HuH-7.5 (cell line): ENCODE measurements at regions not wholly inside any gene's neighbourhood (a gene's known extent, or its start where the extent isn't known, plus 50 kb on each side); places are given as distances from the start of the nearest gene placed in this dataset.

ENCODE experiments used
- DNase-seq: peaks from one replicate; pipeline ENCODE4 v3.0.0; 2011; ENCODE audit warnings: low spot score

GRCh38 chr13:50319635-50320255 lies 304.5 kb downstream of the KCNRG start:
- DNase-seq, result no peak

- no peak for DNase-seq
Measured at GRCh38 chr13:50320271-50320862, 305.1 kb downstream of the KCNRG start.

GRCh38 chr13:50322006-50322405 lies 306.8 kb downstream of the KCNRG start:
- no peak for DNase-seq

DNA sequence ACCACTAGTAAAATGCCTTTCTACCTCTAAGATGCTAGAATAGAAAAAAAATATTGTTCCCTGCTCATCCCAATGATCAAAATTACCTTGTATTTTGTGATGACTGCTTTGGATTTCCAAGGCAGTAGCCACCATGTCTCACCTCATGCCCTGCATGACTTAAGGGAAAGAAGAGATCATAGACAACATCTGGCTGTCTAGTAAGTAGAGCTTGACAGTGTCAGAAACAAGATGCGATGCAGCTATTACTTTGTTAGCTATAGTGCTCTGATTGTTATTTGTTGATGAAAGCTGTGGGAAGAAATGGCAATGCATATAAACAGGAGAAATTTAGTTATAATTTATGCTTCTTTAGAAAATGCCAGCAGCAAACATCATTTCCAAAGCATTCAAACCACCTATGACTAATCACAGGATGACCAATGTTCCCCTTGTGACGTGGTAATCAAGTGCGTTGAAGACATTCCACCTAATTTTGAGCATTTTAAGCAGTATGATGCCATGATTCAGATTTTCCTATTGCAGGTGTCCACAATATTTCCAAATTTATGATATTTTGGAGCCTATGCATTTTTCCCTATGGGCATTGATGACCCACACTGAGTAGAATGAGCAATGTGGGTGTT lies 308.3 kb downstream of the KCNRG start:
- DNase-seq, result no peak

DNA sequence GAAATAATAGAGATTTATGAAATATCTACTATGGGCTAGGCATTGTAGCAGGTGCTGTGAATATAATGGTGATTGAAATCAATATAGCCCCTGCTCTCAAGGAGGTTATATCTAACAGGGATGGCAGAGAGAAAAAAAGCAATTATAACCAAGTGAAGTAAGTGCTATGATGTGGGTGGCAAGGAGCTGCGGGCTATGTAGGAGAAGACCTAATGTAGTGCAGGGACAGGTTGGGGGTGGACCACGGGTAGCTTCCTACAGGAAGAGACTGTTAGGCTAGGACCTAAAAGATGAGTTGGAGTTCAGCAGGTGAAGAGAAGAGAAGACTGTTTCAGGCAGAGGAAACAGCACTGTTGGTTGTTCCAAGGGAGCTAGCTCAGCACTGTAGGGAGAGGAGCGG lies 311.0 kb downstream of the KCNRG start:
- no peak for DNase-seq

DNA sequence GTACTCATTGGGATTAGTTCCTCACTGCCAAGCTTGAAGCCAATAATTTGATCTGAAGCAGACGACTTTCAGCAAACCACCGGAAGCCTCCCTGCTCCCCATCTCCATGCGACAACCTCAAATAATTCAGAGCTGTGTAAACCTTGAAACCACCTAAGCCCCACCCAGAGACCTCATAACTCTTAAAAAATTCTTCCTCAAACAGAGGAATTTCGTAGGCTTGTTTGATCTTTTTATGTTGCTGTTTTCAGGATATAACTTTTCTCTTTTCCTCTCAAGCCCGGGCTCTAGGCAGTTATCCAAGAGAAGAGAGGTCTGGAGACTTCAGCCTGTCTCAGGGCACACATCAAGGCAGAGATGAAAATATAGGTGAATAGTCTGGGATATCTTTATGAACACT lies 311.6 kb downstream of the KCNRG start:
- DNase-seq, result no peak

DNA sequence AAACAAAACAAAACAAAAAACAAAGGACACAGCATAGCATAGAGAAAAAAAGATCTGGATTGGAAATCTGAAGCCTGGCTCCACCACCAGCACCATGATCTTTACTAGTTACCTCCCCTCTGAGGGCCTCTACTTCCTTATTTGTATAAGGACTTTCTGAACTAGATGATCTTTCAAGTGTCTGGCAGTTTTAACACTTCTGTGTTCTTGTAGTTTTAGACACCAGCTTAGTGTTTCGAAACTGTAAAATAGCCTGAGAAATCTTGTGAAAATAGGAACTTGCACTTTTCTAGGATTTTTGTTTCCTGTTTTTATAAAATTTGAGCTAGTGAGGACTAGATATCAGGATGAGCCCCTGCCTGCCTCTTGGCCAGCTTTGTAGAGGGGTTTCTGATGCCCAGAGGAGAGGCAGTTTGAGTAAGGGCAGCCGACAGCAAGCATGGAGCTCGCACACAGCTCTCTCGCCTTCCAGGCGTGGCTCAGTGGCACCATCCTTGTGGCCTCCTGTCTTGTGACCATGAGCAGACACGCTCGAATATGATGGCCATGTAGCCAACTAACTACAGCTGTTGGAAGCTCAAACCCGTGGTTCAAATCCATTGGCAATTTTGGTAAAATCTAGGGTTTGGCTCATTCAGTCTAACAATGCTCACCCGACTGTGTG lies 319.0 kb downstream of the KCNRG start:
- no peak for DNase-seq

GRCh38 chr13:50334944-50335343 lies 319.7 kb downstream of the KCNRG start:
- no peak for DNase-seq

DNA sequence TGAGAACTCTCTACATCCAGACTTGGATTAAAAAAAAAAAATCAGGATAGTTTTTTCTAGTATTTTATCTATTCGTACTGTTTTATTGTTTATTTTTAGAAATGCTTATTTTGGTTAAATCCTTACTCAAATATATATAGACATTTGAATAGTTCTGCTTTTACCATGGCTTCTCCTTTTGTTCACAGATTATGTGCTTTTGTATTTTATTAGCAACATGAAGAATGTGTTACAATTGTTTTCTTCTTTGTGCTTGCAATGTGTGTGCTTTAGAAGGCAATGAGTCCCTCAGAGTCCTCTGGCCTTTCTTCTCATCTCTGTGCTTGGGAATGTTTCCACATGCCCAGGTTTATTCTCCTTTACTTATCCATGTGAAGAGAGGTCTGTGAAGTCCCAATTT lies 324.0 kb downstream of the KCNRG start:
- no peak for DNase-seq

- DNase-seq, result no peak
Measured at GRCh38 chr13:50340146-50340545, 324.9 kb downstream of the KCNRG start.

- no peak for DNase-seq
Measured at GRCh38 chr13:50340551-50341287, 325.5 kb downstream of the KCNRG start.

- DNase-seq, result no peak
Measured at GRCh38 chr13:50341526-50341925, 326.3 kb downstream of the KCNRG start.

DNA sequence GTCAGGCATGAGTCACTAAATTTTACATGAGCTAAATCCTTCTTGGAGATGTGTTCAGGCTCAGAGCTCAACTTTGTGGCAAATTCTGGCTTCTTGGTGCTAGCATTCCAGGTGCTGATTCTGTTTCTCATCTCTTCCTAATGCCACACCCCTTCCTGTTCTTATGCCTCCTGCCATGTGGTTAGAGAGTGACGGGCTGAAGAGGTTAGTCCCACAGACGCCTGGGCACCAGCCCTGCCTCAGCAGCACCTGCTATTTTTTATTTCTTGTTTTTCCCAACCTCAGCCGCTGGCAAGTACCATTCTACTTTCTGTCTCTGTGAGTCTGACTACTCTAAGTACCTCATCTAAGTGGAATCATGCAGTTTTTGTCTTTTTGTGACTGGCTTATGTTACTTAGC lies 329.5 kb downstream of the KCNRG start:
- no peak for DNase-seq

GRCh38 chr13:50345804-50346203 lies 330.6 kb downstream of the KCNRG start:
- no peak for DNase-seq

GRCh38 chr13:50348371-50348770 lies 333.1 kb downstream of the KCNRG start:
- DNase-seq, result no peak

DNA sequence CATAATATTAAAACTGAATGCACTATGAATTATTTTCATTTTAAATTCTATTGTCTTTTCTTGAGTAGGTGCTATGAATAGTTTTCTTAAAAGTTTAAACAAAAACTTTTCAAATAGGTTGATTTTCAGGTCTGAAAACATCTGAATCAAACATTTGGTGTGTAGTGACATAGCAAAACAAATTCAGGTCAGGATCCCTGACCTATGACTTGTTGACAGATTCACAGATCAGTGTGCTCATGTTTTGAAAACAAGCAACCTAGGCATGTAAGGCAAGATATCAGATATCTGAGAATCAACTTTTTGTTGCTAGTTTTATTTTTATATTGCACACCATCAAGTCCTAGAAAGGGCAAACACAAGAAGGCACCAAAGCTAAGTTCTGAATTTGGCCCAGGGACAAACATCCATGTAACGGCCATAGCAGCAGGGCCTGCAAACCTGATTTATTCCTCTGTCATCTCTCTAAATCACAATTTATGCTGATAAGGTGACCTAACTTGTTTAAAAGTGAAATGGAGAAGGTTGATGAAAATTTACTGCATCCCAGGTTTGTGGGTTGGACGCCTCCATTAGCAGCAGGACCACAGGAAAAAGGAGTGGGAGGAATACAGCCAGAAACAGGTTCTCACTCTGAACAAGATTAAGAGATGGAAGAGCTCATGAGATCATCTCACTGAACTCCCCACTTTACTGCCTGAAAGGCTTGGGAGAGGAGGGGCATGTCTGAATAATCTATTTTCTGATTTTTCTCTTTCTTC lies 337.7 kb downstream of the KCNRG start:
- DNase-seq, result no peak

DNA sequence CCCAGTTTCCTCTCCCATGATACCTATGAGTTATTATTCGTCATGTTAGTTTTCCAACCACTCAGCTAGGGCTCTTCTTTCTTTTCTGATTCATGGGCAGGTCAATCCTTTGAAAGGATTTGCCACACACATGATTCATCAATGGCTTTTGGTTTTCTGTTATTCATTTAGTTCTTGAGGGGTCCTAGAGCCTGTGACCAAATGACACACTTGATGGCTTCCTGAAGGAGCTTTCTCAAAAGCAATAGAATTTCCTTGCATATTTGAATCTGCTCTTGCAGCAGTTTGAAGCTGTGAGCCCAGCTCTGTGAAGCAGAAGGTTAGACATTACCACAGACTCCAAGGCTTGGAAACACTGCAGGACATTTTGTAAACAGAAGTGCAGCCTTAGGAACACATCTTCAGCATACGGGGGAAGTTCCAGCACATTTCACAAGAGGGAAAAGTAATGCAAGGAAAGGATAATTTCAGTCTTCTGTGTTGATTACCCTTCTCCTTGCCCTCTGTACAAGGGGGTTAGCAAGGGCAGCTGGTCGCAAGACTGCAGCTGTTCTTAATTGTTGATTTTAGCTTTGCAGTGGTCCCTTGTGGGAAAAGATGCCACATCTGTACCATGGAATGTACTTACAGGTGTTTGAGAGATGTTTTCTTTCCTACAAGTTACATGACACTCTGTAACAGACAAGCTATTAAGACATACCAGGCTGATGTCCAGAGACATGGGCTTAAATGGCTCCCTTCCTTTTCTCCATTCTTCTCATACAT lies 338.6 kb downstream of the KCNRG start:
- DNase-seq, result no peak

DNA sequence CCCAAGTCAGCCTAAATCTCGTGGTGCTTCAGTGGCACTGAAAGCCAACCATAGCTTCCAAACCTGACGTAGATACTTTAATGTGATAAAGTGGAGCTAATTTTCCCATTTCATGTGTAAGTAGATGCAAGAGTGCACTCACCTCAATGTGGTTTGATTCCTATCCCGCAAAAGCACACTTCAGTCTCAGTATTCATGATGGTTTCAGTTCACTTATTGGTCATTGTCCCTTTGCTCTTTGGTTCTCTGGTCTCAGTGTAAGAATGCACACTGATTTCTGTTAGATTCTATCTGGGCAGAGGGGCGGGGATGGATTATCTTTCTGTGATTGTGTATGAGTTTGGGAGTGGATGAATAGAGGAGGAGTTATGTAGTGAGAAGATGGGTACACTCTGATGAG lies 340.6 kb downstream of the KCNRG start:
- DNase-seq, result no peak

GRCh38 chr13:50357136-50357535 lies 341.9 kb downstream of the KCNRG start:
- no peak for DNase-seq

GRCh38 chr13:50357586-50358118 lies 342.4 kb downstream of the KCNRG start:
- no peak for DNase-seq
